Right lobe of liver (tissue), 4 donors: ENCODE measurements at regions not wholly inside any gene's neighbourhood (a gene's known extent, or its start where the extent isn't known, plus 50 kb on each side); places are given as distances from the start of the nearest gene placed in this dataset.

ENCODE experiments used
- CTCF ChIP-seq, 4 donors: fragments of 200-600 bp in 3 of 4; fragments of 450-650 bp in 1 of 4; IDR thresholded peaks; one replicate each; pipeline versions ENCODE4 v1.5.1 to v1.8.0; 2016 to 2022; ENCODE audit warnings: antibody characterized with exemption in 4 of 4, mild to moderate bottlenecking in 2 of 4
- POLR2A ChIP-seq: fragments of 450-650 bp; IDR thresholded peaks from one replicate; pipeline ENCODE4 v1.6.1; 2017; ENCODE audit warnings: antibody characterized with exemption, mild to moderate bottlenecking
- donor health status: DM: no; HTN: no; CAD: no.
- donor health status: DM: no; HTN: no; CAD: no.
- donor health status: DM: no; HTN: yes; CAD: no.

- TF ChIP-seq CTCF (IDR thresholded peaks at IDR 0.05) (no peak), POLR2A (no peak)
Measured at GRCh38 chr16:63735456-63735855, 1386.4 kb downstream of the CDH11 start.
